ENCODE measurements at regions not wholly inside any gene's neighbourhood (a gene's known extent, or its start where the extent isn't known, plus 50 kb on each side); places are given as distances from the start of the nearest gene placed in this dataset.
"Not testable (repeated sequence)": the region's sequence is repeated elsewhere in the genome, so short reads cannot be mapped to it uniquely, and the experiment has no call there.

GRCh38 chr13:19362946-19363510 is 181.4 kb upstream of the TUBA3C start:
- DNase-seq (ENCODE audit: low read depth) (no peak), FAIRE-seq (no peak)
- H3K36me3 ChIP-seq (ENCODE audit: control insufficient read depth, insufficient read depth, low read length) = no peaks in the 10 kb centered on the region
- no peaks in the 10 kb centered on the region for H3K27me3 ChIP-seq (ENCODE audit: control insufficient read depth, insufficient read depth, low read length)
- no peak overlapping the region for H3K4me3 ChIP-seq (ENCODE audit: low read depth, low read length)
- TF ChIP-seq, protein P1, sequence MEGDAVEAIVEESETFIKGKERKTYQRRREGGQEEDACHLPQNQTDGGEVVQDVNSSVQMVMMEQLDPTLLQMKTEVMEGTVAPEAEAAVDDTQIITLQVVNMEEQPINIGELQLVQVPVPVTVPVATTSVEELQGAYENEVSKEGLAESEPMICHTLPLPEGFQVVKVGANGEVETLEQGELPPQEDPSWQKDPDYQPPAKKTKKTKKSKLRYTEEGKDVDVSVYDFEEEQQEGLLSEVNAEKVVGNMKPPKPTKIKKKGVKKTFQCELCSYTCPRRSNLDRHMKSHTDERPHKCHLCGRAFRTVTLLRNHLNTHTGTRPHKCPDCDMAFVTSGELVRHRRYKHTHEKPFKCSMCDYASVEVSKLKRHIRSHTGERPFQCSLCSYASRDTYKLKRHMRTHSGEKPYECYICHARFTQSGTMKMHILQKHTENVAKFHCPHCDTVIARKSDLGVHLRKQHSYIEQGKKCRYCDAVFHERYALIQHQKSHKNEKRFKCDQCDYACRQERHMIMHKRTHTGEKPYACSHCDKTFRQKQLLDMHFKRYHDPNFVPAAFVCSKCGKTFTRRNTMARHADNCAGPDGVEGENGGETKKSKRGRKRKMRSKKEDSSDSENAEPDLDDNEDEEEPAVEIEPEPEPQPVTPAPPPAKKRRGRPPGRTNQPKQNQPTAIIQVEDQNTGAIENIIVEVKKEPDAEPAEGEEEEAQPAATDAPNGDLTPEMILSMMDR (IDR thresholded peaks at IDR 0.05; ENCODE audit: insufficient read depth, low read length, severe bottlenecking) = no peak

DNA sequence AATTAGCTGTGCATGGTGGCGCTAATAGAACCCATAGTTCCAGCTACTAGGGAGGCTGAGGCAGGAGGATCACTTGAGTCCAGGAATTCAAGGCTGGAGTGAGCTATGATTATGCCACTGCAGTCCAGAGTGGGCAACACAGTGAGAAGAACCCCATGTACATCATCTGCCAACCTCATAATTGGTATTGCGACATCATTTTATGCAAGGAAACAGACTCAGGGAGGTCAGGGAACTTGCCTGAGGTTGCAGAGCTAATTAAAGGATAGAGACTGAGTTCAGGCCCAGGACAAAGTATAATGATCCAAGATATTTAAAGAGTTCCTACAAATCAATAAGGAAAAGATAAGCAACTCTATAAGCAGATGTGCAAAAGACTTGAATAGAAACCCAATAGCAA is 178.1 kb upstream of the TUBA3C start:
- FAIRE-seq; H3K27me3 ChIP-seq (ENCODE audit: control insufficient read depth, insufficient read depth, low read length); H3K36me3 ChIP-seq (ENCODE audit: control insufficient read depth, insufficient read depth, low read length); H3K4me3 ChIP-seq (ENCODE audit: low read depth, low read length); DNase-seq (ENCODE audit: low read depth): not testable (repeated sequence)

- DNase-seq (ENCODE audit: low read depth) (no peak), FAIRE-seq (no peak)
- Histone ChIP-seq H3K36me3 (ENCODE audit: control insufficient read depth, insufficient read depth, low read length) (no peaks in the 10 kb centered on the region), H3K27me3 (ENCODE audit: control insufficient read depth, insufficient read depth, low read length) (no peaks in the 10 kb centered on the region), H3K4me3 (ENCODE audit: low read depth, low read length) (no peak overlapping the region)
- TF ChIP-seq, protein P1 (IDR thresholded peaks at IDR 0.05; ENCODE audit: insufficient read depth, low read length, severe bottlenecking) = no peak
Measured at GRCh38 chr13:19345916-19346422, 164.3 kb upstream of the TUBA3C start.

GRCh38 chr13:19345158-19345557 is 163.5 kb upstream of the TUBA3C start:
- no peak for FAIRE-seq
- no peak overlapping the region for H3K4me3 ChIP-seq (ENCODE audit: low read depth, low read length)
- H3K27me3 ChIP-seq (ENCODE audit: control insufficient read depth, insufficient read depth, low read length) = no peaks in the 10 kb centered on the region
- DNase-seq (ENCODE audit: low read depth) = no peak
- no peaks in the 10 kb centered on the region for H3K36me3 ChIP-seq (ENCODE audit: control insufficient read depth, insufficient read depth, low read length)
- TF ChIP-seq, protein P1 (IDR thresholded peaks at IDR 0.05; ENCODE audit: insufficient read depth, low read length, severe bottlenecking) = no peak

- not testable (repeated sequence) for H3K4me3 ChIP-seq (ENCODE audit: low read depth, low read length); FAIRE-seq; DNase-seq (ENCODE audit: low read depth); H3K36me3 ChIP-seq (ENCODE audit: control insufficient read depth, insufficient read depth, low read length); H3K27me3 ChIP-seq (ENCODE audit: control insufficient read depth, insufficient read depth, low read length)
Measured at GRCh38 chr13:19344585-19345120, 163.0 kb upstream of the TUBA3C start.

GRCh38 chr13:19332378-19332777 is 150.8 kb upstream of the TUBA3C start:
- TF ChIP-seq, protein P1 (IDR thresholded peaks at IDR 0.05; ENCODE audit: insufficient read depth, low read length, severe bottlenecking) = no peak
- DNase-seq (ENCODE audit: low read depth) (no peak), FAIRE-seq (no peak)
- Histone ChIP-seq H3K36me3 (ENCODE audit: control insufficient read depth, insufficient read depth, low read length) (no peaks in the 10 kb centered on the region), H3K27me3 (ENCODE audit: control insufficient read depth, insufficient read depth, low read length) (no peaks in the 10 kb centered on the region), H3K4me3 (ENCODE audit: low read depth, low read length) (no peak overlapping the region)

- Histone ChIP-seq H3K36me3 (ENCODE audit: control insufficient read depth, insufficient read depth, low read length) (no peaks in the 10 kb centered on the region), H3K4me3 (ENCODE audit: low read depth, low read length) (no peak overlapping the region), H3K27me3 (ENCODE audit: control insufficient read depth, insufficient read depth, low read length) (no peaks in the 10 kb centered on the region)
- no peak for DNase-seq (ENCODE audit: low read depth)
- TF ChIP-seq, protein P1 (IDR thresholded peaks at IDR 0.05; ENCODE audit: insufficient read depth, low read length, severe bottlenecking) = no peak
- FAIRE-seq = no peak
Measured at GRCh38 chr13:19329365-19329764, 147.7 kb upstream of the TUBA3C start.
